Tibial nerve (tissue), 4 donors: ENCODE measurements at regions not wholly inside any gene's neighbourhood (a gene's known extent, or its start where the extent isn't known, plus 50 kb on each side); places are given as distances from the start of the nearest gene placed in this dataset.

Source experiments
- DNase-seq, 2 donors: peaks; one replicate each; pipeline ENCODE4 v3.0.0-alpha.2; 2019; ENCODE audit warnings: low spot score in 2 of 2
- H3K27ac ChIP-seq, 4 donors: fragments of 200-600 bp; sonication (generic) in 3 of 4; one replicate each; pipeline ENCODE4 v1.5.1; 2017 to 2019; ENCODE audit warnings: mild to moderate bottlenecking in 1 of 4
- H3K27me3 ChIP-seq, 2 donors: fragments of 200-600 bp; sonication (generic) in 1 of 2; one replicate each; pipeline versions ENCODE4 v1.5.1 to v1.6.0; 2017 to 2019
- H3K36me3 ChIP-seq, 3 donors: fragments of 200-600 bp; sonication (generic); one replicate each; pipeline ENCODE4 v1.5.1; 2018 to 2019
- H3K4me1 ChIP-seq, 4 donors: fragments of 200-600 bp; sonication (generic) in 3 of 4; one replicate each; pipeline ENCODE4 v1.5.1; 2017 to 2019
- H3K4me3 ChIP-seq, 4 donors: fragments of 200-600 bp; sonication (generic) in 3 of 4; one replicate each; pipeline ENCODE4 v1.5.1; 2017 to 2019; ENCODE audit warnings: mild to moderate bottlenecking in 1 of 4, moderate library complexity in 1 of 4
- H3K9me3 ChIP-seq, 4 donors: fragments of 200-600 bp; sonication (generic) in 3 of 4; one replicate each; pipeline ENCODE4 v1.5.1; 2017 to 2019
- CTCF ChIP-seq, 5 experiments: fragments of 200-600 bp in 3 of 5; fragments of 450-650 bp in 2 of 5; sonication (generic) in 3 of 5; IDR thresholded peaks; one replicate each; pipeline ENCODE4 v1.5.1; 2016 to 2019; ENCODE audit warnings: antibody characterized with exemption in 5 of 5, mild to moderate bottlenecking in 3 of 5, moderate library complexity in 2 of 5
- EP300 ChIP-seq, 2 donors: sonication (generic); formaldehyde crosslinking; IDR thresholded peaks; one replicate each; pipeline ENCODE4 v1.6.1; 2017; ENCODE audit warnings: antibody characterized with exemption in 2 of 2, mild to moderate bottlenecking in 1 of 2
- POLR2A ChIP-seq, 2 donors: fragments of 450-650 bp; IDR thresholded peaks; one replicate each; pipeline ENCODE4 v1.6.1; 2017; ENCODE audit warnings: antibody characterized with exemption in 2 of 2, mild to moderate bottlenecking in 2 of 2, moderate library complexity in 2 of 2
- WGBS, 2 donors: methylation state at CpG; one replicate each; pipeline ENCODE4 v1.1.5; 2018; 5-methylcytosine and 5-hydroxymethylcytosine counted together

- no peak overlapping the region for H3K27ac ChIP-seq
- TF ChIP-seq EP300 (IDR thresholded peaks at IDR 0.05) = no peak
- TF ChIP-seq CTCF (IDR thresholded peaks at IDR 0.05) = no peak
- TF ChIP-seq POLR2A (IDR thresholded peaks at IDR 0.05) = no peak
Observed at GRCh38 chr4:163818673-163819072, 324.2 kb downstream of the TMA16 start.

DNA sequence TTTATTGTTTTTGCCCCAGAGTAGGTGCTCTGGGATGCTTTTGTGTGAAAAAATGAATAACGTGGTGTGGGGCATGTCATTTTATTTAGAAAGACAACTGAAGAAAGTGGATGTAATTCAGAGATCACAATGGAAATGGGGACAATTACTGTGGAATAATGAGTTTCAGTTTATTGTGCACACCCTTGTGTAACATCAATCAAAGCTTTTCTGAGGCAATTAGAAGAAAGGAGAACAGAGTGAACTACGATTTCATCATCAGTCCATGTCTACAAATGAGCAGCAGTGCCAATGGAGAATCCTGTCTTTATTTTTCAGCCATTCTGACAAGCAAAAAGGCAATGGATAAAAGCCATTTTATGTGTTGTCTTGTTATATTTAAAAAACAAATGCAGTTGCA is 339.2 kb downstream of the TMA16 start:
- H3K27me3 ChIP-seq = no peaks in the 10 kb centered on the region

More at GRCh38 chr4:163818673-163819072, 324.2 kb downstream of the TMA16 start:
- no peak overlapping the region for H3K4me3 ChIP-seq
- peaks cover 0 to 5% (median 0%) of the 10 kb centered on the region in 4 donors for H3K4me1 ChIP-seq
- no peaks in the 10 kb centered on the region for H3K9me3 ChIP-seq
- no peak for DNase-seq
- 77 to 84% methylated on average over 3 of the region's 3 CpGs for WGBS, 2 donors
- H3K27me3 ChIP-seq = no peaks in the 10 kb centered on the region
- no peaks in the 10 kb centered on the region for H3K36me3 ChIP-seq

DNA sequence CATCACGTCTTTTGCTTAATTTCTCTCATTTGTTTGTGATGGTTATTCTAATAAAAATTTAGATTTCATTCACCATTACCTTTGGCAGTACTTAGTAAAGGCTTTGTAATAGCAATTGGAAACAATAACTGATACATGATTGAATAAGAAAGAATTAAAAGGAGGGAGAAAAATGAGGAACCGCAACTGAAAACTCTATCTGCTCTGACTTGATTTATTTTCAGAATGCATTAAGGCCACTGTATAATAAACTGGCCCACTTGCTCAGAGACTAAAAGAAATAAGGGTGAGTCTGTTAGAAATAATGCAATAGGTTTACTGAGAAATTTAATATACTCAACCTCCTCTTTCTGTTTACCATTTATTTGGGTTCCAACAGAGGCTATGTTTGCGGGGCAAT is 351.5 kb downstream of the TMA16 start:
- Histone ChIP-seq H3K27me3 (no peaks in the 10 kb centered on the region), H3K4me1 (peaks cover 0 to 5% (median 0%) of the 10 kb centered on the region in 4 donors), H3K36me3 (no peaks in the 10 kb centered on the region), H3K27ac (peak overlapping the region in 2 of 4 donors; percentile 33 to 38), H3K4me3 (no peak overlapping the region), H3K9me3 (no peaks in the 10 kb centered on the region)
- 68 to 69% methylated on average over 3 of the region's 3 CpGs for WGBS, 2 donors
- TF ChIP-seq EP300 (IDR thresholded peaks at IDR 0.05) (no peak), POLR2A (IDR thresholded peaks at IDR 0.05) (no peak), CTCF (IDR thresholded peaks at IDR 0.05) (no peak)
- no peak for DNase-seq

More for the DNA sequence above, 339.2 kb downstream of the TMA16 start:
- no peaks in the 10 kb centered on the region for H3K36me3 ChIP-seq
- no peak for DNase-seq
- no peaks in the 10 kb centered on the region for H3K4me1 ChIP-seq
- no peak overlapping the region for H3K27ac ChIP-seq
- H3K4me3 ChIP-seq = no peak overlapping the region
- TF ChIP-seq CTCF (IDR thresholded peaks at IDR 0.05) (no peak), EP300 (IDR thresholded peaks at IDR 0.05) (no peak), POLR2A (IDR thresholded peaks at IDR 0.05) (no peak)
- WGBS, 2 donors = 60 to 64% methylated on average over 2 of the region's 2 CpGs
- H3K9me3 ChIP-seq = no peaks in the 10 kb centered on the region

DNA sequence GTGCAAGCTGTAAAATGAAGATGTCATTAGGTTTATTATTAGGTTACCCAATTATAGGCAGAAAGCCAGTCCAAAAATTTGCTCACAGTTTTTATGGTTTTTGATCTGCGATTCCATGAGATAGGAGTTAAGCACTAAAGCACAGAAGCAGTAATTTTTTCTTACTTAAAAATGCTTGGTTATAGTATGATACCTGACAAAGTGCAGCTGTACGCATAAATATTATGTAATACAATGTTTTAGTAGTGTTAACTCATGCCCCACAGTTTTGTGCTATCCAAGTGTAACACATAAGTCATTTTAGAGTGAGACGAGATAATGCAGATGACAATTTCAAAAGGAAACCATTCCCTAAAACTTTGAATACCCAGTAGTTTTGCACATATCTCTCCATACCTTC is 357.8 kb downstream of the TMA16 start:
- Histone ChIP-seq H3K4me1 (no peaks in the 10 kb centered on the region), H3K27ac (no peak overlapping the region), H3K4me3 (no peak overlapping the region), H3K36me3 (no peaks in the 10 kb centered on the region), H3K9me3 (peaks cover 0 to 6% (median 0%) of the 10 kb centered on the region in 4 donors), H3K27me3 (no peaks in the 10 kb centered on the region)
- TF ChIP-seq EP300 (IDR thresholded peaks at IDR 0.05) = no peak
- no peak for TF ChIP-seq CTCF (IDR thresholded peaks at IDR 0.05)
- no peak for TF ChIP-seq POLR2A (IDR thresholded peaks at IDR 0.05)
- WGBS, 2 donors = 91 to 93% methylated on average over 3 of the region's 3 CpGs
- DNase-seq = no peak

- H3K4me1 ChIP-seq = no peaks in the 10 kb centered on the region
- peaks cover 0 to under 1% (median 0%) of the 10 kb centered on the region in 4 donors for H3K9me3 ChIP-seq
- H3K36me3 ChIP-seq = no peaks in the 10 kb centered on the region
- no peak overlapping the region for H3K4me3 ChIP-seq
- TF ChIP-seq EP300 (IDR thresholded peaks at IDR 0.05) (no peak), CTCF (IDR thresholded peaks at IDR 0.05) (no peak), POLR2A (IDR thresholded peaks at IDR 0.05) (no peak)
- 85 to 87% methylated on average over 3 of the region's 3 CpGs for WGBS, 2 donors
- no peak overlapping the region for H3K27ac ChIP-seq
- DNase-seq = no peak
- H3K27me3 ChIP-seq = no peaks in the 10 kb centered on the region
Observed at GRCh38 chr4:163857903-163858302, 363.4 kb downstream of the TMA16 start.
